Superior temporal gyrus (tissue), 1 donor: ENCODE measurements at regions not wholly inside any gene's neighbourhood (a gene's known extent, or its start where the extent isn't known, plus 50 kb on each side); places are given as distances from the start of the nearest gene placed in this dataset.
"Not testable (repeated sequence)": the region's sequence is repeated elsewhere in the genome, so short reads cannot be mapped to it uniquely, and the experiment has no call there.

ENCODE experiments used
- DNase-seq: peaks from one replicate; pipeline ENCODE4 v3.0.0-alpha.2; 2016; ENCODE audit errors: extremely low spot score

DNA sequence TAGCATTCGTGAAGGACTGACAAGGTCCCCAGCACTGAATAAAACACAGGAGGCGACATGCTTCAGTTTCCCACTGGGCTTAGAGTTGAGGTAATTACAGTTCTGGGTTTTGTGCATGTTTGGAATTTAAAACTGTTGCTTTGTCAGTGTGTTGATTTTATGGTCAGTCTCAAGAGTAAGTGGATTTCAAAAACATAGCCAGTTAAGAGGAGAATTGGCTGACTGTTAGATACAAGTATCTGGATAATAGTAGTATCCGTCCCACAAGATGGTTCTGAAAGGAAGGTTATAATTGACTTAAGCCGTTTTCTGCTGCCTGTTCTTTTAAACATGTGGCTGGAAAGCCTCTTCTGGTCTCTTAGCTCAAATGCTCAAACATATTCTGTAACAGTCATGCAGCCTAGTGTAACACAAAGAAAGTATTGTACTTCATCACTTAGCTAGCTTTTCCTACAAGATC lies 170.9 kb downstream of the POLR1F start:
- DNase-seq, result no peak

DNA sequence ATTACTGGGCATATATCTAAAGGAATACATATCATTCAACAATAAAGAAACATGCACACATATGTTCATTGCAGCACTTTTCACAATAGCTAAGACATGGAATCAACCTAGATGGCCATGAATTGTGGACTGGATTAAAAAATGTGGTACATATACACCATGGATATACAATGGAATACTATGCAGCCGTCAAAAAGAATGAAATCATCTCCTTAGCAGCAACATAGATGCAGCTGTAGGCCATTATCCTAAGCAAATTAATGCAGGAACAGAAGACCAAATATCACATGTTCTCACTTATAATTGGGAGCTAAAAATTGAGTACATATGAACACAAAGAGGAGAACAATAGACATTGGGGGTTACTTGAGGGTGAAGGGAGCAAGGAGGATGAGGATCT lies 175.6 kb downstream of the POLR1F start:
- DNase-seq, result no peak

DNA sequence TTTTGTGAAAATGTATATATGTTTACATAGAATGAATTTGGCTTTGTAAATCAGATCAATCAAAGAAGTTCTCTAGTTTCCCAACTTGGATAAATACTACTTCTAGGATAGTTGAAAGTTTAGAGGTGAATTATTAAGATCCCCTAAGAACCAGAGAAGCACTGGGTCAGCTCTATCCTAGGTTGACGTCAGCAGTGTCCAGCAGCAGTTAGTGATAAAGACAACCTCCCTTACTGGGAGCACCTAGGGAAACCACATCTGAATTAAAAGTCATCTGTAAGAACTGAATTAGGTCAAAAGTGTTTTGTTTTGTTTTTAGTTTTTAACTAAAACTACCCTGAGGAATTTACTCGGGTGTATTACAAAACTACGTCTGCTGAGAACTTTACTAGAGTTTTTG lies 178.0 kb downstream of the POLR1F start:
- no peak for DNase-seq

DNA sequence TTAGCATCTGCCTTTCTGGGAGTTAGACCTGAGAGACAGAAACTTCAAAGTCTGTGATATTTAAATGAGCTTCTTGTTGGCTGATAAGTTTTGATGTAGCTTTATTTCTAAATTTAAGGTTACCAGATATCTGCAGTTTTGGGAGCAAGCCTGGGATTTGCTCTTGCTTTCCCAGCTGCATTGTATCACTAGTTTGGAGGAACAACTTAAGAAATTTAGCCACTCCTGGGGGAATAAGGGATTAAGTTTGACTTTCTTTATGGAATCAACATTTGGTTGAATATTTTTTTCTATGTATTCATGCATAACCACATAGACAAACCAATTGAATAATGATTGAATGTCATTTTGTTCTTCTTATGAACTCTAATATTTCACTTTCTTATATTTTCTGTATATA lies 178.6 kb downstream of the POLR1F start:
- DNase-seq, result no peak

DNA sequence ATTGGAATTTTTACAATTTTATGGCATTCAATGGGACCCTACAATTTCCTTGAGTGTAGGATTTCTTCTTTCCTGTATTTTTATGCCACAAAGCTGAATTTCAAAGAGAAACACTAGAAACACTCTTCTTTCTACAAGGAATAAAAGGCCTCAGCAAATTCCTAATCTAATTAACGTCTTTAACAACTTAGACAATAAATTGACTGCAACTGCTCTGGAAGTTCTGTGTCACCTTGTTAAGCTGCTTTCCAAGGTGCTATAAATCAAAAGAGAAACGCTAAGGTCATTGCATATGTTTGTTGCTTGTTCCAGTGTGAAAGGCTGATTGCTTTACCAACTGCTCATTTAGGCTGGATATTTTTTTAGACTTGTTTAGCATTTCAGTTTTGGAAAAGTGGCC lies 182.2 kb downstream of the POLR1F start:
- DNase-seq, result no peak

DNA sequence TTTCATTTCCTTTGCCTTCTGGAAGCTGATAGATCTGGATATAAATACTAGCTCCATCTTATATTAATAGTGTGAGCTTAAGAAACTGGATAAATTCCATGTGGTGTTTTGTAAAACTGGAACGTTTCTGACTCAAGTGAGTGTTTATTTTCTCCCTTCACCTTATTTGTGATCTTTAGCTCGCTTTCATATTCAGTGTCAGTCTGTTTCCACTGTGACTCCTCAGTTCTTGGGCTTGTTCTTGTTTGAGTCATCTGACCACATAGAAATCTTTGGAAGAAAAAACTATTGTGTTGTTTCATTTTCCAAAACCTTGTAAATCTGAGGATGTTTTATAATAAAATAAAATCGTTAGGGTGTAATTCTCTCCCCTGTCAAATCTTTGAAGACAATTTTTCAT lies 186.4 kb downstream of the POLR1F start:
- no peak for DNase-seq

DNA sequence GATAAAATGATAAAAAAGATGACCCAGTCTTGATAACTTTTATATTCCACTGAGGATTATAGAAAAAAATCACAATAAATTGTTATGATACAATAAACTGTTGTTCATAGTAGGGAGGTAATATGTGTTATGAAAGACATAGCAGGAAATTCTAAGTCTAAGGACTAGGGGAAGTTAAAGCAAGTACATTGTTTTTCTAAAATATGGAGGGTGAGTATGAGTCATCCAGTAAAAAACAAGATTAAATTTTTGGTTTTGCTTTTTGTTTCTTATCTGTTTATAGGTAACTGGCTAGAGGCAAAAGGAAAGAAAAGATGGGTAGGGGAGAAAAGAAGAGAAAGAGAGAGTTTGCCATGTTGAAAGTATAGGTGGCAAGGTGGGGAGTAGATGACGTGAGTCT lies 188.4 kb downstream of the POLR1F start:
- no peak for DNase-seq

DNA sequence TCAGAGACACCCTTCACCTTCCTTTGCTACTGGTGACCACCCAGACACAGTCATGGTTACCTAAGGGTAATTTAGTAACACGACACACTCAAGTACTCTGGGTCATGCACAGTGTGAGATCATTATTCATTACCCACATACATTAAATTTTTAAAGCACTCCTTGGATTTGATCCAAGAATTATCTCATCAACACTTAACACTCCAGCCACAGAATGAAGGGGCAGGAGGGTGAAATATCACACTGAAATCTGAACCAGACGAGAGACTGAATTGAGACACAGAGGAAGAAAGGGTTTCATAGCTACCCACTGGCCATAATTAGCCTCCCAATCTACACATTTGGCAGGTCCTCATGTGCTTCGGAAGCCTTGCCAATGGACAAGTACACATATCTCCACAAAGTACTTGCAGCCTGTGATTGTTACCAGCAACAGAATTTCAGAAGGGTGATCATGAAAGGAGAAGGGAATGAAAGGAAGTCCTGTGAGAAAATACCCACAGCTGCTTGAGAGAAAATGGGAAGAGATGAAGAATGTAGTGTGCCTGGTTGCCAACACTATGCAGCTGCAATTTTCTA lies 189.3 kb downstream of the POLR1F start:
- no peak for DNase-seq

DNA sequence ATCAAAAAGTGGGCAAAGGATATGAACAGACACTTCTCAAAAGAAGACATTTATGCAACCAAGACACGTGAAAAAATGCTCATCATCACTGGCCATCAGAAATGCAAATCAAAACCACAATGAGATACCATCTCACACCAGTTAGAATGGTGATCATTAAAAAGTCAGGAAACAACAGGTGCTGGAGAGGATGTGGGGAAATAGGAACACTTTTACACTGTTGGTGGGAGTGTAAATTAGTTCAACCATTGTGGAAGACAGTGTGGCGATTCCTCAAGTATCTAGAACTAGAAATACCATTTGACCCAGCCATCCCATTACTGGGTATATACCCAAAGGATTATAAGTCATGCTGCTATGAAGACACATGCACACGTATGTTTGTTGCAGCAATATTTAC lies 191.3 kb downstream of the POLR1F start:
- not testable (repeated sequence) for DNase-seq

DNA sequence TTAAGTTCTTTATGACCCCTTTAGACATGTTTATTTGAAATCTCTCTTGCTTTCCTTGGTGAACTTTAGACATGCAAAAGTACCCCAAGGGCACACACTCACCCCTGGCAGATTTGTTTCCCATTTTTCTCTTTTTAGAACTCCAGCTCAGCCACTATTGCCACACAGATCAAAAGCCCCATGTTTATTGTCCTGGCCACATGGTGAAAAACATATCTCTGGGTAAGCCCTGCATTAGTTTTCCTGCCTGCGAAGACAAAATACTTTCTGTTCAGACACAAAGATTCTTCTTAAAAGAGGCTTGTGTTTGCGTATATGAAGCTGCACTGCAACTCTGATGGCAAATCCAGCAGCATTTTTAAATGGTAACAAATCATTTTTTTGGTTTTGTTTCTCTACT lies 200.0 kb downstream of the POLR1F start:
- DNase-seq, result no peak

DNA sequence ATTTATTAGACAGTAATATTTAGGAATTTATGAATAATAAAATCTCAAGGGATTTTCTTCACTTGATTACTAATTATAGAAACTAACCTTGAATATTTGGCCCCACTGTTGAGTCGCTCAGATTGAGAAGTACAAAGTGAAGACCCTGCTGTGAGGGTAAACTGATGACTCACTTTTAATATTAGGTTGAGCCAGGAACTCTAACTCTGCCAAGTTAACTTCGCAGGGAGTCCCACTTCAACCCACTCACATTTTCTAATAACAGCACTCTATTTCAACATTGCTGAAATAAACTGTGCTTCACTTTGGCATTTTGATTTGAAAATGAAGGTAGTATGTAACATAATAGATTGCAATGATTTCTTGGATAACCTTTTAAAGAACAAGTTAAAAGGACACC lies 200.7 kb downstream of the POLR1F start:
- DNase-seq, result no peak

DNA sequence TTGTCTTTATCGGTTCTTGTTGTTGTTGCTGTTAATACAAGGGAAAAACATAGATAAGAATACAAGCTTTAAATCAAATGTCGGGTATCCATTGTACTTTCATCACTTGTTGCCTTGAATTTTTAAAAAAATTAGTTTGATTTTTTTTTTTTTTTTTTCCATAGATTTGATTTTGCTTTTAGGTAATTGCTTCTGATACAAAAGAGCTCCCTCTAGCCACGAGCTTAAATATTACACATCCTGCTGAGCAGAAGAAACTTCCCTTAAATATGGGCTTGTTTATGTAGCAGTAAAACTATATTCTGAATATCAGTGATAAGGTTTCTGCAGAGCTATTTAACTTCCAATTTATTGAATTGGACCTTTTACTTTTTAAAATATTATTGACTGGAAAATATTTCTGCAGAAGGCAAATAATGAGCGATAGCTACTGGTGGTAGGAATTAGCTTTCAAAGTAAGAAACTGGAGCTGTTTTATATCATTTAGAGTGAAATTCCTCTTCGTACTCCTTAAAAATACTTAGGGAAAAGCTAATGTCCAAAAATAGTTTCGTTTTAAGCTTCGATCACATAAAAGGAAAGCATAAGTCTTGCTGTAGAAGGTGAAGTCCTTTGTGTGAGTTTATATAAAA lies 216.9 kb downstream of the POLR1F start:
- DNase-seq, result peak; percentile 41

DNA sequence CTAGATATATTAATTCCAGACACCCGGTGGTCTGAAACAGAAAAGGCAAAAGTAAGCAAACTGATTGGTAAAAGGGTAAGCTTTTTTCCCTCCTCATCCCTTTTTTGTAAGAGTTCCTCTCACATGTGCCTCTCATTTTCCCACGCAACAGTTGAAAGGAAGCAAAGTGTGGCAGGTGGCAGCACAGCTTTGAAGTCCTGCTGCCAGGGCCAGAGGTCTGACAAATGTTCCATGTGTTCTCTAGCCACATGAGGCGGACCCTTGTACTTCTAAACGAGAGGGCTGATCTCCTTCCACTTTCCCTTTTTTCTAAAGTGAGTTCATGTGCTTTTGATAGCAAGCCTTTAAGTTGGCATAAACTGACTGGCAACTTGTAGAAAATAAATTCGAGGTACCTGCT lies 217.5 kb downstream of the POLR1F start:
- no peak for DNase-seq

DNA sequence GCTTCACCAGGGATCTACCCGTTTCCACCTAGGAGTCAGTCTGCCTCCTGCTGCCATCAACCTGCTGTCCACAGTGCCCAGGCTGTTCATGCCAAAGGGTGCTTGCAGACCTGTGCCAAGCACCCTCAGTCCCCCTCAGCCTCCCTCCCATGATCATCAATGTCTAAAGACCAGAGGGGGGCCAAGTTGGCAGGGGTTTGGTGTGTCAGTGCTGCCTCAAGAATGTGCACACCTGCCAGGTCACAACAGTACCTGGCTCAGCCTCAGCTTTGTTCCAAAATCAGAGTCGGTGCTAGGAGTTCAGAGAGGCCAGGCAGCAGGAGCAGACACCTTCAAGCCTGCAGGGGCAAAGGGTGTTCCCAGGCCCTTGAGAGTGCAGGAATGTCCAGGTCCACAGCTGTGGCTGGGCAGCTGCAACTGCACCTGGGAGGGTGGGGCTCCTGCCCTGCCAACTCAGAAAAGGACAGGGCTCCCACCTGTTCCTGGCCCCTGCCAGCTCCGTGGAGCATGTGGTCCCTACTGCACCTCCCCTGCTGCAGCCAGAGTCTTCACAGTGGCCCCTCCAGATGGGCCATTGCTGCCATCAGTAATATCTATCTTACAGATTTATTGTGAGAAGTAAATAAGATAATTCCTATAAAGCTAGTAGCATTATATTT lies 219.5 kb downstream of the POLR1F start:
- DNase-seq, result no peak

DNA sequence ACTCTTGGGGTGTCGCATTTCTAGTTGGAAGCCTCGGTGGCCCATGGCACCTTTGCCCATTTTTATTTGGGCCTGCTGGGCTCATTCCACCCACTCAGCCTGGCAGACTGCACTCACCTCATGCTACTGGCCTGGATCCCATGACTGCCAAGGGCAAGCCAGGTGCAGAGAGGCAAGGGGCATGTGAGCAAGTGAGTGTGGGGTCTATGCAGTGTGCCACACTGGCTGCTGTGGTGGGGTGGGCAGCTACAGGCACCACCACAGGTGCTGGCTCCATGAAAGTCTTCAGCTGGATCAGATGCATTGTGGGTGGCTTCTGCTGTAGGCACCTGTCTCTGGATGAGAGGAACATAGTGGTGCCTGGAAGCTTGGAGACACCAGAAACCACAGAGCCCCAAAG lies 220.8 kb downstream of the POLR1F start:
- no peak for DNase-seq

DNA sequence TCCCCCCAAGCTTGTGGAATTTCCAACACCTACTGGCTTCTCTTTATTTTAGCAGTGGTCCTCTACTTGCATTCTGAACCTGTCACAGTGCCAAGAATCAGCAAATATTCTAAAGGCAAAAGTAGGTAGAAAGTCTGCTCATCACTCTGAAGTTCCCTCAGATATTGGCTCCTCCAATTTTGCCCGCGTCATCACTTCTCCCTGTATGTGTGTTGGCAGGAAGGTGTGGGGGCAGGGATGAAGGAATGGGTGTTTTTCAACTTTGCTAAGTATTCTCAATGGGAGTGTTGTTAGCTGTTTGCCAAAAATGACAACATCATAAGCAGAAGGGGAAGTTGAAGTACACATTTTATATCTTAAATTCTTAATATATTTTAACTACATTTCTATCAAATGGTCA lies 226.2 kb downstream of the POLR1F start:
- no peak for DNase-seq

DNA sequence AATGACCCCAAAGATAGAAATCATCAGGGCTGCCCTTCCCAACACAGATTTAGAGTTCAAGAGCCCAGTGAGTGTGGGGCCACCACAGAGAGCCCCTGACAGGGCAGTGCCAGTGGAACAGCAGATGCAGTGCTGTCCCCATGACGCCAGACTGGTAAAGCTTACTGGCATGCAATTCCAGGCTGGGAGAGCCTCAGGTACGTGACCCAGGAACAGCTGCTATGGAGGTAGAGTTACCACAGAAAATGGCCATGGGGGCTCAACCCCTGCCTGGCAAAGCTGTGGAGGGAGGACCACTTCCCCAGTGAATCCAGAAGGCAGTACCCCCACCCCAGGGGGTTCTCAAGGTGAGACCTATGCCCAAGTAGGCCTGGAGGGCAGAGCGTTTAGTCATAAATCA lies 228.5 kb downstream of the POLR1F start:
- no peak for DNase-seq

DNA sequence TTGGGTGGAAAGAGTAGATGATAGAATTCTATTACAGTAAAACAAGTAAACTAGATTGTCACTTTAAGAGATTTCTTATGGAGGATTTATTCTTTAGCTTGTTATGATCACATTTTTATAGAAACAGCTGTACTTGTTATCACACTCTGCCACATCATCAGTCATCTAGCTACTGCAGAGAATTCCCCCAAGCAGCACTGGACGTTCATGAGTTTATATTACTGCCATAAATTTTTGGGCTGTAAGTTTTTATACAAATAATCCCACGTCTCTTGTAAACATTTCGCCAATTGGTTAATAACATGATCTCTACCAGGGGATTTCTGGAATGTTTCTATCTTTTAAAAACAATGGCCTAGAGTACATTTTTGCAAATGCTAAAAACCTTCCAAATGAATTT lies 238.8 kb downstream of the POLR1F start:
- no peak for DNase-seq

DNA sequence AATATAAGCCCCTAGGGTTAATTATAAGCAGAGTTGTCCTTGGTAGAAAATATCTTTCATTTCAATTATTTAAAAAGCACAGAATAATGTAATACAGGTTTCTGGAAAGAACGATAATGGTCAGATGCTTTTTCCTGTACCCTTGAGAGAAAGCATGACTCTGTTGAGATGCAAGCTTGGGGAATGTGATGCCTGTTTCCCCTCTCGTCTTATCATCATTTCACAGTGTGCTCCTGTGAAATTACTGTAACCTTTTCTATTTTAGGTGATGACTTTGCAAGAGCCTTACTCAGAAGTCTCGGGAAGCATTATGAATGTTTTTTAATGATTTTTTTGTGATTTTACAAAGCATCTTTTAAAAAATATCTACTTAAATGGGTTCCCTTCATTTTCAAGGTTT lies 243.0 kb downstream of the POLR1F start:
- DNase-seq, result no peak

DNA sequence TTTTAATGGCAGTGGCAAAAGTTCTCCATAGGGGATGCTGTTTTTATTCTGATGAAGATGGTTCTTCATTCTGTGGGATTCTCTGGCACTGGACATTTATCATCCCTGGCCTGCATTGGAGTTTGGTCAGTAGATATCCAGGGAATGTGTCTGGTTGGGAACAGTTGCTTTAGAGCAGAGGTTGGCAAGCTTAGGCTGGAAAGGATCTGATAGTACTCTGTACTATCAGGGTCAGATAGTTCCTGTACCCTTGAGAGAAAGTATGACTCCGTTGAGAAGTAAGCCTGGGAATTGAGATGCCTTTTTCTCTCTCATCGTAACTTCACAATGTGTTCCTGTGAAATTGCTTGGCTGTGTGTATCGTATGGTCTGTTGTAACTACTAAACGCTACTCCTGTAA lies 244.1 kb downstream of the POLR1F start:
- DNase-seq, result no peak

DNA sequence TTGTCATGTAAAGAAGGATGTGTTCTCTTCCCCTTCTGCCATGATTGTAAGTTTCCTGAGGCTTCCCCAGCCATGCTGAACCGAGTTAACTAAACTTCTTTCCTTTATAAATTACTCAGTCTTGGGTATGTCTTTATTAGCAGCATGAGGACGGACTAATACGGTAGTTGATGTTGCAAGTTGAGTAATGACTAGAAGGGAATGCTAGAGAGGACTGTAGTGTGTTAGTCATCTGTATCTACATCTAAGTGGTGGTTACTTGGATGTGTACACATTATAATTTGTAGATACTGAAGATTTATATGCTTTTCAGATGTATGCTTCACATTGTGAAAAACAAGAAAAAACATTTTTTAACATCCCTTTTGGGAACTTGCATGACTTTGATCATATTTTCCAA lies 244.6 kb downstream of the POLR1F start:
- DNase-seq, result no peak

DNA sequence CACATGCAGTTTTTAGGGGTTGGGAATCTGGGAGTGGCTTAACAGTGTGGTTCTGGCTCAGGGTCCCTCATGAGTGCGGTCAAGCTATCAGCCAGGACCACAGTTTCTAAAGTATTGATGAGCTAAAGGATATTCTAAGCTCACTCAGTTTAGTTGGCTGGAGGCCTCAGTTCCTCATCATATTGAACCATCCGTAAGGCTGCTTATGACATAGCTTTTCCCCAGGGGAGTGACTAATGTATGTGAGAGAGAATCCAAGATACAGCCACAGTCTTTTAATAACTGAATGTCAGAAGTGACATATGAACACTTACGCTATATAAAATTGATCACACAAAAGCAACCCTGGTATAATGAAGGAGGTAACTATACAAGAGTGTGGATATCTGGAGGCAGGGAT lies 245.3 kb downstream of the POLR1F start:
- no peak for DNase-seq

DNA sequence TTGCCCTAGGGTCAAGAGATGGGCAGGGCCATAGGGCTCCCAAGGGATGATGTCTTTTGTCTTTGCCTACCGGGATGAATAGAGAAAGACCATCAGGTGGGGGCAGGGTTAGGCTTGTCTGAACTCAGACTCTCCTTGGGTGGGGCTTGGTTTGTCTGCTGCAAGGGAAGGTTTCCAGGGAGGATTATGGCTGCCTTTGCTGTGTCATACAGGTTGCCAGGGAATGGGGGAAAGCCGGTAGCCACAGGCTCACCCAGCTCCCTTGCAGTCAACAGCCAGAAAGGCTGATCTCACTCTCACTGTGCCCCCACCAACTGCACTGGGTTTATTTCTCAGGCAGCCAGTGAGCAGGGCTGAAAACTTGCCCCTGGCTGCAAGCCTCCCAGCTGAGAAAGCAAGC lies 253.2 kb downstream of the POLR1F start:
- no peak for DNase-seq

DNA sequence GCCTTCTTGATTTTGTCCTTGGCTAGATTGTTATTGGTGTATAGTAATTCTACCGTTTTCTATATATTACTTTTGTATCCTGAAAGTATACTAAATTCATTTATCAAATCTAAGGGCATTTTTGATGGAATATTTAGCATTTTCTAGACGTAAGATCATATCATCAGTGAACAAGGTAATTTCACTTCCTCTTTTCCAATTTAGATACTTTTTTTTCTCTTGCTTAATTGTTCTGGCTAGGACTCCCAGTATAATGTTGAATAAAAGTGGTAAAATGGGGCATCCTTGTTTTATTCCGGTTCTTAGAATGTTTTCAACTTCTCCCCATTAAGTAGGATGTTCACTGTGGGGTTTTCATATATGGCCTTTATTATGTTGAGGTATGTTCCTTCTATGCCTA lies 260.7 kb downstream of the POLR1F start:
- no peak for DNase-seq
